Endothelial cell of umbilical vein (primary cell): ENCODE measurements at regions not wholly inside any gene's neighbourhood (a gene's known extent, or its start where the extent isn't known, plus 50 kb on each side); places are given as distances from the start of the nearest gene placed in this dataset.

Experiments
- CTCF ChIP-seq, 2 donors: IDR thresholded peaks; 1 replicate in 1 of 2; 2 replicates in 1 of 2; pipeline ENCODE4 v1.5.1; 2011; ENCODE audit warnings: low read length in 2 of 2, mild to moderate bottlenecking in 2 of 2, moderate library complexity in 2 of 2, control low read depth in 1 of 2, inconsistent platforms in 1 of 2, low read depth in 1 of 2; ENCODE audit not compliant: insufficient read depth in 1 of 2; ENCODE audit errors: extremely low read depth in 1 of 2
- EZH2 ChIP-seq: IDR thresholded peaks from 2 replicates; pipeline ENCODE4 v1.6.1; 2012; ENCODE audit warnings: borderline replicate concordance, low read depth, mild to moderate bottlenecking, moderate library complexity, low read length, inconsistent platforms; ENCODE audit not compliant: severe bottlenecking
- FOS ChIP-seq: IDR thresholded peaks from 2 replicates; pipeline ENCODE4 v1.6.1; 2011; ENCODE audit warnings: mild to moderate bottlenecking, low read length, moderate library complexity, borderline replicate concordance; ENCODE audit not compliant: insufficient read depth
- JUN ChIP-seq: IDR thresholded peaks from 2 replicates; pipeline ENCODE4 v1.6.1; 2011; ENCODE audit warnings: borderline replicate concordance, low read depth; ENCODE audit not compliant: insufficient read length, insufficient read depth
- MYC ChIP-seq: IDR thresholded peaks from one replicate; pipeline ENCODE4 v1.6.1; 2011; ENCODE audit warnings: mild to moderate bottlenecking, low read depth, low read length
- POLR2A ChIP-seq: IDR thresholded peaks from 2 replicates; pipeline ENCODE4 v1.6.1; 2012; ENCODE audit warnings: low read depth, mild to moderate bottlenecking, control low read depth, low read length
- POLR2AphosphoS5 ChIP-seq: IDR thresholded peaks from 2 replicates; pipeline ENCODE4 v1.6.1; 2012; ENCODE audit warnings: low read depth, mild to moderate bottlenecking, control low read depth, low read length, moderate library complexity; ENCODE audit not compliant: insufficient read depth
- TF ChIP-seq, protein P1 (sequence below): IDR thresholded peaks from 2 replicates; pipeline ENCODE4 v1.6.1; 2011; ENCODE audit not compliant: insufficient read depth, insufficient read length

DNA sequence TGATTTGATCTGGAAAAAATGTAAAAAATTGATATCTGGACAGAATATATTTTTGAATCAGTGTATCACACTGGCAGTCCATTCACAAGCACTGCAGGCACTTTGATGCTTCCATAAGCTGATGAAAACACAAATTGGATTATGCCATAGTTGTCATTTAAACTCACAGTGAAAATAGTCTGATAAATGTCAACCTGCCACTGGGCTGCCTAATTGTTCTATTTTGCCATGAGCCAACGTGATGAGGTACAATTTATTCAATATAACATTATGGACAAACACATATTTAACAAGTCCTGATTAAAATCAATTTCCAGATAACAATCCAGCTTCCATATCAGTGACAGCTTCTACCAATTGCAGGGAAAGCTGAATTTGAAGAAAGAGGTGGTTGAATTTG, 1244.9 kb downstream of the EFNB2 start:
- TF ChIP-seq CTCF (IDR thresholded peaks at IDR 0.05; ENCODE audit: extremely low read depth in 1 of 2, insufficient read depth in 1 of 2, low read depth in 1 of 2, low read length in 2 of 2), result no peak
- no peak for TF ChIP-seq EZH2
- no peak for TF ChIP-seq POLR2A
- TF ChIP-seq MYC, result no peak
- TF ChIP-seq POLR2AphosphoS5, result no peak
- TF ChIP-seq, protein P1, sequence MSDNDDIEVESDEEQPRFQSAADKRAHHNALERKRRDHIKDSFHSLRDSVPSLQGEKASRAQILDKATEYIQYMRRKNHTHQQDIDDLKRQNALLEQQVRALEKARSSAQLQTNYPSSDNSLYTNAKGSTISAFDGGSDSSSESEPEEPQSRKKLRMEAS, result no peak
- TF ChIP-seq FOS, result no peak
- TF ChIP-seq JUN, result no peak
